Endothelial cell (in vitro differentiated cells): ENCODE measurements at regions not wholly inside any gene's neighbourhood (a gene's known extent, or its start where the extent isn't known, plus 50 kb on each side); places are given as distances from the start of the nearest gene placed in this dataset.

Source experiments
- DNase-seq: peaks from one replicate; pipeline ENCODE4 v3.0.0; 2021; ENCODE audit warnings: low spot score
- H3K27ac Mint-ChIP-seq: one replicate; pipeline ENCODE4 v1.8.0; 2021; ENCODE audit warnings: mixed read lengths, inconsistent platforms; ENCODE audit not compliant: unreplicated experiment
- H3K27me3 Mint-ChIP-seq: one replicate; pipeline ENCODE4 v1.8.0; 2021; ENCODE audit warnings: mild to moderate bottlenecking, moderate library complexity, mixed read lengths, inconsistent platforms; ENCODE audit not compliant: unreplicated experiment
- H3K36me3 Mint-ChIP-seq: one replicate; pipeline ENCODE4 v1.8.0; 2021; ENCODE audit warnings: mild to moderate bottlenecking, low read depth, mixed read lengths, inconsistent platforms; ENCODE audit not compliant: unreplicated experiment
- H3K4me1 Mint-ChIP-seq: one replicate; pipeline ENCODE4 v1.8.0; 2021; ENCODE audit warnings: mild to moderate bottlenecking, mixed read lengths, inconsistent platforms; ENCODE audit not compliant: unreplicated experiment
- H3K4me3 Mint-ChIP-seq: one replicate; pipeline ENCODE4 v1.8.0; 2021; ENCODE audit warnings: mild to moderate bottlenecking, mixed read lengths, inconsistent platforms; ENCODE audit not compliant: unreplicated experiment
- H3K9me3 Mint-ChIP-seq: one replicate; pipeline ENCODE4 v1.8.0; 2021; ENCODE audit warnings: mixed read lengths, inconsistent platforms; ENCODE audit not compliant: unreplicated experiment
- TF ChIP-seq, protein P1 (sequence below): fragments of 200-600 bp; sonication (generic); IDR thresholded peaks from one replicate; pipeline ENCODE4 v1.5.0; 2021; ENCODE audit warnings: antibody characterized with exemption; ENCODE audit not compliant: unreplicated experiment

DNA sequence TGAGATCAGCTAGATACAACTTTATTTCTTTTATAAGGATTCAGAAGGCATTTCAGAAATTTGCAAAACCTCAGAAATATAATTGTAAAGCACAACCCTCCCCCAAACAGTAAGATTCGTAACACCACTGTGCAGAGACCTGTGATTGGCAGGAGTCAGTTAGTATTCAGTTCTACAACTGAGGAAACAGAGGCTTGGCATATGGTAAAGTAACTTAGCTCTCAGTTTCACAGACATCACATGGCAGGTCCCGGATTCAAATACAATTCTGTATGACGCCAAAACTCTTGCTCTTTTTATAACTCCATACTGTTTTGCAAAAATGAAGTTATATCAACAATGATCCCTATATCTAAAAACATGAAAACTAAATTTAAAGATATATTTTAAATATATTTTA is 225.6 kb upstream of the LMCD1 start:
- TF ChIP-seq, protein P1, sequence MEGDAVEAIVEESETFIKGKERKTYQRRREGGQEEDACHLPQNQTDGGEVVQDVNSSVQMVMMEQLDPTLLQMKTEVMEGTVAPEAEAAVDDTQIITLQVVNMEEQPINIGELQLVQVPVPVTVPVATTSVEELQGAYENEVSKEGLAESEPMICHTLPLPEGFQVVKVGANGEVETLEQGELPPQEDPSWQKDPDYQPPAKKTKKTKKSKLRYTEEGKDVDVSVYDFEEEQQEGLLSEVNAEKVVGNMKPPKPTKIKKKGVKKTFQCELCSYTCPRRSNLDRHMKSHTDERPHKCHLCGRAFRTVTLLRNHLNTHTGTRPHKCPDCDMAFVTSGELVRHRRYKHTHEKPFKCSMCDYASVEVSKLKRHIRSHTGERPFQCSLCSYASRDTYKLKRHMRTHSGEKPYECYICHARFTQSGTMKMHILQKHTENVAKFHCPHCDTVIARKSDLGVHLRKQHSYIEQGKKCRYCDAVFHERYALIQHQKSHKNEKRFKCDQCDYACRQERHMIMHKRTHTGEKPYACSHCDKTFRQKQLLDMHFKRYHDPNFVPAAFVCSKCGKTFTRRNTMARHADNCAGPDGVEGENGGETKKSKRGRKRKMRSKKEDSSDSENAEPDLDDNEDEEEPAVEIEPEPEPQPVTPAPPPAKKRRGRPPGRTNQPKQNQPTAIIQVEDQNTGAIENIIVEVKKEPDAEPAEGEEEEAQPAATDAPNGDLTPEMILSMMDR, result no peak
- Mint-ChIP-seq H3K4me3 (no peak overlapping the region), H3K27ac (no peak overlapping the region), H3K27me3 (no peaks in the 10 kb centered on the region), H3K36me3 (no peaks in the 10 kb centered on the region), H3K4me1 (peaks cover 8% of the 10 kb centered on the region), H3K9me3 (no peaks in the 10 kb centered on the region)
- DNase-seq, result no peak

DNA sequence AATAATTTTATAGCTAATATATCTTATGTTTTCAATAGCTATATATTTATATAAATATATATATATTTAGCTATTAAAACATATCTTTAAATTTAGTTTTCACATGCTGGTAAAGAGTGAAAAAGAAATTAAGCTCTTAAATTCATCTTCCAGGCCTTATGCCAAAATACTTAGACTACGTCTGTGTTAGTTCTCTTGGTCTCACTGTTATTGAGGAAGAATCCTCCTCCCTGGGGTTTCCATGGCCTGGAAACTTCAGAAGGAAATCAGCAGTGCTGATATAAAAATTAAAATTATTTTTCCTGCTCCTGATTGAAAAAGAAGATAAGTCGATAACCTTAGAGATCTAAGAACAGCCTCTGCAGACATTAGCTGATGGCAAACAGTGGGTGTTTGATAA is 225.1 kb upstream of the LMCD1 start:
- Mint-ChIP-seq H3K4me3 (no peak overlapping the region), H3K4me1 (peaks cover 8% of the 10 kb centered on the region), H3K27ac (no peak overlapping the region), H3K27me3 (no peaks in the 10 kb centered on the region), H3K9me3 (no peaks in the 10 kb centered on the region), H3K36me3 (no peaks in the 10 kb centered on the region)
- TF ChIP-seq, protein P1, result no peak
- DNase-seq, result no peak

DNA sequence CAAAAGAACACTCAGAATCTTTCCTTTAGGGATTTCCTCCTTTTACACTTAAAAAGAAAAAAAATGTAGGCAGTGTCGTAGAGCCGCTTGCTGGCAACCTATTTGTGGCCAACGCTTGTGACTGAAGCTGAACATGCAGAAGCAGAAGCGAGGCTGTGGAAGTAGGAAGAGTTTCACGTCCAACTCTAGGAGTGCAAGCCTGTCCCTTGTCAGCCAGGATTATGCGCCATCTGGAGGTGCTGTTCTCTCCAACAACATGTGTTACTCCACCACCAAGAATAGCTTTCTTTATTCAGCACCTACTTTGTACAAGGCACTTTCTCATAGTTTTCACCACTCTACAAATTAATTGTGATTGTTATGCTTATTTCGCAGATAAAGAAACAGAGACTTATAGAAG is 223.2 kb upstream of the LMCD1 start:
- DNase-seq, result no peak
- TF ChIP-seq, protein P1, result no peak
- no peak overlapping the region for H3K27ac Mint-ChIP-seq
- no peaks in the 10 kb centered on the region for H3K27me3 Mint-ChIP-seq
- no peaks in the 10 kb centered on the region for H3K36me3 Mint-ChIP-seq
- no peak overlapping the region for H3K4me3 Mint-ChIP-seq
- no peaks in the 10 kb centered on the region for H3K9me3 Mint-ChIP-seq
- peaks cover 22% of the 10 kb centered on the region for H3K4me1 Mint-ChIP-seq

DNA sequence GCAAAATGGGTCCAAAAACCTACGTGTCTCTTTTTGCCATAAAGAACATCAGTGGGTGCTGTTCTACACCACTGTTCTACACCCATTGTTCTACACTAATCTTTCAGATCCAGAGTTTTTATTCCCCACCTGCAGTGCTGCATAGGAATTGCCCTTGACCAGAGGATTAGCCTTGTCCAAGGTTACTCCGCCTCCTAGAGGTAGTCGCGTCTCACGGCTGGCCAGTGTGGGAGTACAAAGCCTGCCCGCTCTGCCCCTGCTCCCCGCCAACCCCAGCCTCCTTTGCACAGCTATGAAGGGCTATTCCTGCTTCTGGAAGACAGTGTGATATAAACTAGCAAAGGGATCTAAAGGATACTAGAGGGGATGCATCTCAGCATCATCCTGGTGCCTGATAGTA is 222.1 kb upstream of the LMCD1 start:
- DNase-seq, result no peak
- Mint-ChIP-seq H3K36me3 (no peaks in the 10 kb centered on the region), H3K4me1 (peaks cover 22% of the 10 kb centered on the region), H3K9me3 (no peaks in the 10 kb centered on the region), H3K27ac (no peak overlapping the region), H3K27me3 (no peaks in the 10 kb centered on the region), H3K4me3 (no peak overlapping the region)
- TF ChIP-seq, protein P1, result no peak

DNA sequence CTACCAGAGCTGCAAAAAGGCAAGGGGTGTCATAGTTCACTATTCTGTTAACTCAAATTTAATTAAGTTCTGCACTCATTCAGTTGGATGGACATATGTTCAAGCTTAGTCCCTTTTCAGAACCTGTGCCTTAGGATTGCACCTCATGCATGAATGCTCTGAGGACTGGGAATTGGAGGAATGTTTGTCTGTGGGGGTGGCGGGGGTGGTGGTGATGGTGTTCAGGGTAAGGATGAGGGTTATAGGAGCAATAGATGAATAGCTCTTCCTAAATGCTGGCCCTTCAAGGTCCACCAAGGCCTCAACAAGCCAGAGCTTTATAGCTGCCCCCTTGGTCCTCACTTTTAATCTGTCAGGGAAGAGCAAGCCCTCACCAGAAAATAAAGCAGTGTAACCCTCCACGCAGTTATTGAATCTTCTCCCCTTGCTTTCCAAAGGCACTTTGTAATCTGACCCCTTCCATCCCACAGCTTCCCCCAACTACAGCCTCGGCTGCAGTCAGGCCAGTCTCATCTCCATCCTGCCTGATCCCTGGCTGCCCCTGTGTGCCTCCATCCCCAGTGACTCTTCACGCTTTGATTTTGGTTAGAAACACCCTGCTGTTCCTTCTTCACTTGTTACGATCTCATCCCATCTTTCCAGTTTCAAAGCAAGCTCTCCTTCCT is 221.6 kb upstream of the LMCD1 start:
- TF ChIP-seq, protein P1, result no peak
- peaks cover 22% of the 10 kb centered on the region for H3K4me1 Mint-ChIP-seq
- H3K9me3 Mint-ChIP-seq, result no peaks in the 10 kb centered on the region
- no peaks in the 10 kb centered on the region for H3K36me3 Mint-ChIP-seq
- H3K4me3 Mint-ChIP-seq, result no peak overlapping the region
- DNase-seq, result no peak
- H3K27ac Mint-ChIP-seq, result no peak overlapping the region
- H3K27me3 Mint-ChIP-seq, result no peaks in the 10 kb centered on the region
